ENCODE measurements at regions not wholly inside any gene's neighbourhood (a gene's known extent, or its start where the extent isn't known, plus 50 kb on each side); places are given as distances from the start of the nearest gene placed in this dataset.

DNA sequence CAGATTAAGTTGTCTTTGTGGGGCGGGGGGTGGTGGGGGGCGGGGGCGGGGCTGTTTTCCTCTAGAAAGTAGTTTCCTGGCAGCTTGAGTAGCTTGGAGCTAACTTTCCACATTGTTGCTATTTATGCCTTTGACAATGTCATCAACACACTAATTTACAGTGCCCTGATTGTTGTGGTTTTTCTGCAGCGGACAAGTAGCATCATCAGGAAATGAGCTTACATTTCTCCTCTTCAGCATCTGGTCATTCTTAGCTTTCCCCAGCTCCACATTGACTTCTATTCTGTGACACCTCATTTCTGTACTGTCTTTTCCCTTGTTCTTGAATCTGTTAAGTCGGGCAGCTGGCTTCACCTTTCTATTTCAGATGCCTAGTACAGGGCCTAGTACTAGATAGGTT is 112.3 kb upstream of the RAD23B start:
- H3K36me3 ChIP-seq, result no peaks in the 10 kb centered on the region
- TF ChIP-seq POLR2A (IDR thresholded peaks at IDR 0.05) (no peak), EP300 (IDR thresholded peaks at IDR 0.05) (no peak)
- TF ChIP-seq, protein P1, sequence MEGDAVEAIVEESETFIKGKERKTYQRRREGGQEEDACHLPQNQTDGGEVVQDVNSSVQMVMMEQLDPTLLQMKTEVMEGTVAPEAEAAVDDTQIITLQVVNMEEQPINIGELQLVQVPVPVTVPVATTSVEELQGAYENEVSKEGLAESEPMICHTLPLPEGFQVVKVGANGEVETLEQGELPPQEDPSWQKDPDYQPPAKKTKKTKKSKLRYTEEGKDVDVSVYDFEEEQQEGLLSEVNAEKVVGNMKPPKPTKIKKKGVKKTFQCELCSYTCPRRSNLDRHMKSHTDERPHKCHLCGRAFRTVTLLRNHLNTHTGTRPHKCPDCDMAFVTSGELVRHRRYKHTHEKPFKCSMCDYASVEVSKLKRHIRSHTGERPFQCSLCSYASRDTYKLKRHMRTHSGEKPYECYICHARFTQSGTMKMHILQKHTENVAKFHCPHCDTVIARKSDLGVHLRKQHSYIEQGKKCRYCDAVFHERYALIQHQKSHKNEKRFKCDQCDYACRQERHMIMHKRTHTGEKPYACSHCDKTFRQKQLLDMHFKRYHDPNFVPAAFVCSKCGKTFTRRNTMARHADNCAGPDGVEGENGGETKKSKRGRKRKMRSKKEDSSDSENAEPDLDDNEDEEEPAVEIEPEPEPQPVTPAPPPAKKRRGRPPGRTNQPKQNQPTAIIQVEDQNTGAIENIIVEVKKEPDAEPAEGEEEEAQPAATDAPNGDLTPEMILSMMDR (IDR thresholded peaks at IDR 0.05), result no peak
- DNase-seq, result no peak
- 71 to 80% (median 77%) methylated on average over 5 of the region's 5 CpGs for WGBS, 3 donors
- H3K4me1 ChIP-seq (ENCODE audit: insufficient read depth), result no peaks in the 10 kb centered on the region
- H3K9me3 ChIP-seq, result no peaks in the 10 kb centered on the region
- no peaks in the 10 kb centered on the region for H3K27me3 ChIP-seq
- no peak overlapping the region for H3K27ac ChIP-seq
- intact Hi-C loops (cut with DNase I), result no loop called here
- no peak overlapping the region for H3K4me3 ChIP-seq

DNA sequence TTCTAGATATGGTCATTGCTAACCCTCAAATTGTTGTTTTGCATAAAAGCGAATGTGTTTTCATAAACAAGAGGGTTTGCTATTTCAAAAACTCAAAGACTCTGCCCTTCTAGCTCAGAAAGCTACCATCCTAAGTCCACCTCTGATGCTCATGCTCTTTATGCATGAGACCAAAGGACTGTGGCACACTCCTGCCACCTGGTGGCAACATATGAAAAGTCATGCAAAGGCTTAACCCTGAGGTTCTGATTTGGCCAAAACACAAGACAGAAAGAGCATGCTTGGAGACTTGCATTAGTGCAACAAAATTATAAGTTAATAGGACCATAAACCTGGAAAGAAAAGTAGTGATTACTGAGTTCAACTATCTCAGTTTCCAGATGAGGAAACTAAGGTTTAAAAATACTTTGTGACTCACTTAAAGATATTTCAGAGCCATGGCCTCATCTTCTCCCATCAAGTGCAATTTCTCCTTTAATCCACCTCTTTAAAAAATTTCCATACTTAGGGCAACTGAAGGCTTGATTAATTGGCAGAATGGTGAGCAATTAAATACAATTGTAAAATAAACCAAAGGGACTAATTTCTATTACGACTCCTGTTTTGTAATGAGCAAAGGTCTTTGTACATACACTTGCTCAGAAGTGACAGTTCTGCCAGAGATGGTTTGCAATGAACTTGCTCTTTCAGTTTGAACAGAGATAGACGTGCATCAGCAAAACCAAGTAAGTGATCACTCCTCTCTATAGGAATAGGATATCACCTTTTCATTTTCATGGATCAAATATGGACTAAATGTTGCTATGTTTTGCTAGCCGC is 110.7 kb upstream of the RAD23B start:
- no peaks in the 10 kb centered on the region for H3K4me1 ChIP-seq (ENCODE audit: insufficient read depth)
- peak; percentile 62 to 81 (median 78) for DNase-seq
- TF ChIP-seq, protein P1 (IDR thresholded peaks at IDR 0.05), result peak; percentile 67 to 75 (median 72)
- no peak for TF ChIP-seq EP300 (IDR thresholded peaks at IDR 0.05)
- no peak overlapping the region for H3K27ac ChIP-seq
- intact Hi-C loops (cut with DNase I), result no loop called here
- WGBS, 3 donors, result 59 to 69% (median 65%) methylated on average over 4 of the region's 4 CpGs
- no peak overlapping the region for H3K4me3 ChIP-seq
- no peaks in the 10 kb centered on the region for H3K9me3 ChIP-seq
- H3K27me3 ChIP-seq, result no peaks in the 10 kb centered on the region
- H3K36me3 ChIP-seq, result no peaks in the 10 kb centered on the region

DNA sequence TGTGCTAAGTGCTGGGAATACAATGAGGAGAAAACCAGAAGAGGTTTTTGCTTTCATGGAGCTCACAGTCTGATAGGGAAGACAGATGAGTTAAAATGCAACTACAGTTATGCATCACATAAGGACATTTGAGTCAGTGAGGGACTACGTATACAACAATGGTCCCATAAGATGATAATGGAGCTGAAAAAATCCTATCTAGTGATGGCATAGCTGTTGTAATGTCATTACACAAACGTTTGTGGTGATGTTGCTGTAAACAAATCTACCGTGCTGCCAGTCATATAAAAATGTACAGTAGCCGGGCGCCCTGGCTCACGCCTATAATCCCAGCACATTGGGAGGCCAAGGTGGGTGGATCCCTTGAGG is 110.1 kb upstream of the RAD23B start:
- no peaks in the 10 kb centered on the region for H3K36me3 ChIP-seq
- no peak overlapping the region for H3K4me3 ChIP-seq
- intact Hi-C loops (cut with DNase I), result no loop called here
- no peaks in the 10 kb centered on the region for H3K9me3 ChIP-seq
- no peak overlapping the region for H3K27ac ChIP-seq
- WGBS, 3 donors, result 80 to 86% (median 84%) methylated on average over 6 of the region's 6 CpGs
- H3K27me3 ChIP-seq, result no peaks in the 10 kb centered on the region
- no peak for TF ChIP-seq POLR2A (IDR thresholded peaks at IDR 0.05)
- no peak for TF ChIP-seq EP300 (IDR thresholded peaks at IDR 0.05)
- TF ChIP-seq, protein P1 (IDR thresholded peaks at IDR 0.05), result no peak
- no peaks in the 10 kb centered on the region for H3K4me1 ChIP-seq (ENCODE audit: insufficient read depth)
- no peak for DNase-seq

DNA sequence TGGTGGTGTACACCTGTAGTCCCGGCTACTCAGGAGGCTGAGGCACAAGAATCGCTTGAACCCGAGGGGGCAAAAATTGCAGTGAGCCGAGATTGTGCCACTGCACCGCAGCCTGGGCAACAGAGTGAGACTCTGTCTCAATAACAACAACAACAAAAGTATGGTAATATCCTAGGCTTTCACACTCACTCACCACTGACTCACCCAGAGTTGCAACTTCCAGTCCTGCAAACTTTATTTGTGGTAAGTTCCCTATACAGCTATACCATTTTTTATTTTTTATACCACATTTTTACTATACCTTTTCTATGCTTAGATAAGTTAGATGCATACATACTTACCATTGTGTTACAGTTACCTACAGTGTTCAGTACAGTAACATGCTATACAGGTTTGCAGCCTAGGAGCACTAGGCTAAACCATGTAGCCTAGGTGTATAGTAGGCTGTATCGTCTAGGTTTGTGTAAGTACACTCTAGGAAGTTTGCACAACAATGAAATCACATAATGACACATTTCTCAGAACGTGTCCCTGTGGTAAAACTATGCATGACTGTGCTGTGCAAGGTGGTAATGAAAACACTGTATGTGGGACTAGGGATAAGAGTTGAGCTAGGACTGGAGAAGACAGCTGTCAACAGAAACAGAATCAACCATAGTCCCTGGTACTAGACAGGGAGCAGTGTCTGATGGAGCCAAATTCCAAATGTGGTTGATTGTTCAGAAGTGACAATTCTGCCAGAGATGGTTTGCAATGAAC is 109.5 kb upstream of the RAD23B start:
- no peak for TF ChIP-seq POLR2A (IDR thresholded peaks at IDR 0.05)
- TF ChIP-seq, protein P1 (IDR thresholded peaks at IDR 0.05), result no peak
- H3K36me3 ChIP-seq, result no peaks in the 10 kb centered on the region
- H3K27ac ChIP-seq, result no peak overlapping the region
- 88 to 93% (median 90%) methylated on average over 7 of the region's 7 CpGs for WGBS, 3 donors
- no peaks in the 10 kb centered on the region for H3K27me3 ChIP-seq
- H3K4me3 ChIP-seq, result no peak overlapping the region
- H3K9me3 ChIP-seq, result no peaks in the 10 kb centered on the region
- no peak for DNase-seq
- no peaks in the 10 kb centered on the region for H3K4me1 ChIP-seq (ENCODE audit: insufficient read depth)
- intact Hi-C loops (cut with DNase I), result no loop called here
